ENCODE measurements at regions not wholly inside any gene's neighbourhood (a gene's known extent, or its start where the extent isn't known, plus 50 kb on each side); places are given as distances from the start of the nearest gene placed in this dataset.

DNA sequence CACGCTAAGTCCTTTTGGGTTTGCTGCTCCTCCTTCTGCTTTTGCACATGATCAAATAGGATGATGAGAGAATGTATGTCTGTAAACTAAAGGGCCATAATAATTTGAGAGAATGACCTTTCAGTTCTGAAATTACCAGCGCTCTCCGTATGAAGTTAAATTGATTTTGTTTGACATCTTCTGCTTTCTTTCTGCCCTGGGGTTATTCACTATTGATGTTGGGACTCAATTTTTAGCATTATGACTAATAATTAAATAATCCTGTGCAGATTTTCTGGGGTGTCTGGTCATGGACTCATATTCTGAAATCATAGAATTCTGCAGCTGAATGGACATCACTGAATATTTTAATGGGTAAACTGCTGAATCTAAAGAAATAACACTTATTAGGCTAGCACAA is 423.2 kb downstream of the POM121L12 start:
- H3K9me3 ChIP-seq, result no peaks in the 10 kb centered on the region
- ATAC-seq (no peak), DNase-seq (no peak)
- H3K4me3 ChIP-seq, result no peak overlapping the region
- H3K4me1 ChIP-seq (ENCODE audit: low read depth), result no peaks in the 10 kb centered on the region
- TF ChIP-seq, protein P1, sequence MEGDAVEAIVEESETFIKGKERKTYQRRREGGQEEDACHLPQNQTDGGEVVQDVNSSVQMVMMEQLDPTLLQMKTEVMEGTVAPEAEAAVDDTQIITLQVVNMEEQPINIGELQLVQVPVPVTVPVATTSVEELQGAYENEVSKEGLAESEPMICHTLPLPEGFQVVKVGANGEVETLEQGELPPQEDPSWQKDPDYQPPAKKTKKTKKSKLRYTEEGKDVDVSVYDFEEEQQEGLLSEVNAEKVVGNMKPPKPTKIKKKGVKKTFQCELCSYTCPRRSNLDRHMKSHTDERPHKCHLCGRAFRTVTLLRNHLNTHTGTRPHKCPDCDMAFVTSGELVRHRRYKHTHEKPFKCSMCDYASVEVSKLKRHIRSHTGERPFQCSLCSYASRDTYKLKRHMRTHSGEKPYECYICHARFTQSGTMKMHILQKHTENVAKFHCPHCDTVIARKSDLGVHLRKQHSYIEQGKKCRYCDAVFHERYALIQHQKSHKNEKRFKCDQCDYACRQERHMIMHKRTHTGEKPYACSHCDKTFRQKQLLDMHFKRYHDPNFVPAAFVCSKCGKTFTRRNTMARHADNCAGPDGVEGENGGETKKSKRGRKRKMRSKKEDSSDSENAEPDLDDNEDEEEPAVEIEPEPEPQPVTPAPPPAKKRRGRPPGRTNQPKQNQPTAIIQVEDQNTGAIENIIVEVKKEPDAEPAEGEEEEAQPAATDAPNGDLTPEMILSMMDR (IDR thresholded peaks at IDR 0.05), result no peak
- intact Hi-C loops (cut with DNase I, micrococcal nuclease), result no loop called here
- no peaks in the 10 kb centered on the region for H3K36me3 ChIP-seq (ENCODE audit: low read depth)

GRCh38 chr7:53466371-53466770 is 430.9 kb downstream of the POM121L12 start:
- H3K4me3 ChIP-seq, result no peak overlapping the region
- DNase-seq (no peak), ATAC-seq (no peak)
- intact Hi-C loops (cut with DNase I, micrococcal nuclease), result no loop called here
- TF ChIP-seq, protein P1 (IDR thresholded peaks at IDR 0.05), result no peak
- no peaks in the 10 kb centered on the region for H3K36me3 ChIP-seq (ENCODE audit: low read depth)
- no peaks in the 10 kb centered on the region for H3K4me1 ChIP-seq (ENCODE audit: low read depth)
- H3K9me3 ChIP-seq, result no peaks in the 10 kb centered on the region

DNA sequence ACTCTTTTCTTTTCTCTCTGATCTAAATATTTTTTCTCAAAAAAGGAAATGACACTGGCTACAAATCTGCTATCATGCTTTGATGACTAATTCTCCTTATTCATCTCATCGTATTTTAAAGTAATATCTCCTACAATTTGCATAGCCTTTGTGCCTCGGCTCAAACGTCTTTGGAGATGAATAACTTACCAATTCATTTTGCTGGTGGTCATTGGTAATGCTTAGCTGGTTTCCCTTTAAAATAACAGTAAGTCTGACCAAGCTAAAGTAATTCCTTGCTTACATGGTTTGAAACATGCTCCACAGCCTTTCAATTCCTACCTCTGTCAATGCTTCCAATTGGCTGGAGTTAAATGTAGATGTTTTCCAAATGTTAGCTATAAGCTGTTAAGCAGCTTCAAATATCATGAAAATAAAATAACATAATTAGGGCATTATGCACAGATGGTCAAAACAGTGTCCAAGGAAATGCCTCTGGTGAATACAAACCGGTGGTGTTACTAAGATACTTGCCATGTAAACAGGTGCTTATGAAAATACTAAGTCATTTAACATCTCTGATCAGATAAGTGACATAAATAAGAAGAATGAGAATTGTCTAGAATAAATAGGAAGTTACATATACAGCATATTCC is 435.0 kb downstream of the POM121L12 start:
- Histone ChIP-seq H3K9me3 (no peaks in the 10 kb centered on the region), H3K4me3 (no peak overlapping the region), H3K36me3 (ENCODE audit: low read depth) (no peaks in the 10 kb centered on the region), H3K4me1 (ENCODE audit: low read depth) (no peaks in the 10 kb centered on the region)
- TF ChIP-seq, protein P1 (IDR thresholded peaks at IDR 0.05), result no peak
- DNase-seq (no peak), ATAC-seq (no peak)
- intact Hi-C loops (cut with DNase I, micrococcal nuclease), result no loop called here

DNA sequence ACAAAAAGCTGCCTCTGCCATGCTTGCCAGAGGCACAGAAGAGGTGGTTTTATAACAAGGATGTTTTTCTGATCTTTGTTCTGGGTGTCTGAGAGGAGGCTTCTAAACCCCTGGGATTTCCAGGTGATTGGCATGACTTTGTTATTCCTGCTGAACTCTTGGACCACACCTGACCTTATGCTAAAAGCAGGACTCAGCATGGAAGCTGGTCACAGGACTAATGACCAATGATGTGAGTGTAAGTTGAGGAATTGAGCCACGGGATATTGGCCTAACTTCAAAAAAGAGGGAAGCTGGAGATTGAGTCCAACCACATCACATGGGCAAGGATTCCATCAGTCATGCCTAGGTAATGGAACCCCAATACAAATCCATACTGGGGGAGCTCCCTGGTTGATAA is 437.9 kb downstream of the POM121L12 start:
- DNase-seq (no peak), ATAC-seq (no peak)
- Histone ChIP-seq H3K9me3 (no peaks in the 10 kb centered on the region), H3K4me1 (ENCODE audit: low read depth) (no peaks in the 10 kb centered on the region), H3K36me3 (ENCODE audit: low read depth) (no peaks in the 10 kb centered on the region), H3K4me3 (no peak overlapping the region)
- intact Hi-C loops (cut with DNase I, micrococcal nuclease), result no loop called here
- TF ChIP-seq, protein P1 (IDR thresholded peaks at IDR 0.05), result no peak

DNA sequence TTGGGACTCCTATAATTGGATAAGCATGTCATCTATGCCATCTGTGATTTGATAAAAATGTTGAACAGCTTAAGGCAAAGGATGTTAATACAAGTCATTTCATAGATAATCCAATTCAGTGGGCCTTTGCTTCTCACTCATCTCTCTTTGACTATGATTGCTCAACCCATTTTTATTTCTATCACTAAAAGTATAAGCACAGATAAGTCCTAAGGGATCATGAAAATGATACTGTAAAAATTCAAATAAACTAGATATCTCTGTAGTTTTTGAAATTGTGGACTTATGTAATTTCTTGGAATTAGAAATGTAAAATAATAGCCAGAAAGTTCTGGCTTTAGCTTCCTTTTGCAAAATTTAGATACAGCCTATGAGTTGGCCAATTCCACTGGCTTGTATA is 440.3 kb downstream of the POM121L12 start:
- DNase-seq (no peak), ATAC-seq (no peak)
- Histone ChIP-seq H3K4me3 (no peak overlapping the region), H3K9me3 (peaks cover 3% of the 10 kb centered on the region), H3K4me1 (ENCODE audit: low read depth) (no peaks in the 10 kb centered on the region), H3K36me3 (ENCODE audit: low read depth) (no peaks in the 10 kb centered on the region)
- intact Hi-C loops (cut with DNase I, micrococcal nuclease), result no loop called here
- TF ChIP-seq, protein P1 (IDR thresholded peaks at IDR 0.05), result no peak

DNA sequence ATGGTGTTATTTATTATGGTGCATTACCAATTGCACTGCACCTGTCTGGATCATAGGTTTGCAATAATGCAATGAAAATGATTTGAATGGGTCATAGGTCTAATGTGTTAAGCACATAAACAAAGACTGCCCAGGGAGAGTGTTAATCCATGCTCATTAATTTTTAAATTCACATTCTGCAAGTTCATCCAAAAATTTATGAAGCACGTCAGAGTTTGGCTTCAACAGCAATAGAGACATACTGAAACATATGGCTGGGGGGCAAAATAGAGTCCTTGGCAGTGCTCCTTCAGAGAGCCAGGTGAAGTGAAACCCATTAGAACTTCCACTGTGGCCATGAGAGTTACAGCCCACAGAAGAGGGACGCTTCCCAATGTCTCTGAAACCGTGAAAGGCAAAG is 441.1 kb downstream of the POM121L12 start:
- no peak for ATAC-seq
- Histone ChIP-seq H3K9me3 (peaks cover 3% of the 10 kb centered on the region), H3K4me3 (no peak overlapping the region), H3K4me1 (ENCODE audit: low read depth) (no peaks in the 10 kb centered on the region), H3K36me3 (ENCODE audit: low read depth) (no peaks in the 10 kb centered on the region)
- no peak for DNase-seq
- intact Hi-C loops (cut with DNase I, micrococcal nuclease), result no loop called here
- TF ChIP-seq, protein P1 (IDR thresholded peaks at IDR 0.05), result no peak
